ENCODE measurements at regions not wholly inside any gene's neighbourhood (a gene's known extent, or its start where the extent isn't known, plus 50 kb on each side); places are given as distances from the start of the nearest gene placed in this dataset.

DNA sequence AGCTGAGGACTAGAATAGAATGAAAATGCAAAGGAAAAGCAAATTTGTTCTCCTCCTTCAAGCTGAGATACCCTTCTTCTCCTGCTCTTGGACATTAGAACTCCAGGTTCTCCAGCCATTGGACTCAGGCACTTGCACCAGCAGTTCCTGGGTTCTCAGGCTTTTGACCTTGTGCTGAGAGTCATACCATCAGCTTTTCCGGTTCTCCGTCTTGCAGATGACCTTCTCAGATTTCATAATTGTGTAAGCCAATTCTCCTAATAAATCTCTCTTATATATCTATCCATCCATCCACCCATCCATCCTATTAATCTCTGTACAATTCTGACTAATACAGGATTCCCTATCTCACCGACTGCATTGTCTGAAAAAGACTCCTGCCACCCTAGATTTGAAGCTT is 108.3 kb downstream of the AHR start:
- intact Hi-C loops (cut with DNase I), result no loop called here
- no peak for TF ChIP-seq POLR2A (IDR thresholded peaks at IDR 0.05)
- no peak for TF ChIP-seq POLR2AphosphoS5 (IDR thresholded peaks at IDR 0.05; ENCODE audit: insufficient read depth in 1 of 2, low read depth in 1 of 2)
- TF ChIP-seq, protein P1, sequence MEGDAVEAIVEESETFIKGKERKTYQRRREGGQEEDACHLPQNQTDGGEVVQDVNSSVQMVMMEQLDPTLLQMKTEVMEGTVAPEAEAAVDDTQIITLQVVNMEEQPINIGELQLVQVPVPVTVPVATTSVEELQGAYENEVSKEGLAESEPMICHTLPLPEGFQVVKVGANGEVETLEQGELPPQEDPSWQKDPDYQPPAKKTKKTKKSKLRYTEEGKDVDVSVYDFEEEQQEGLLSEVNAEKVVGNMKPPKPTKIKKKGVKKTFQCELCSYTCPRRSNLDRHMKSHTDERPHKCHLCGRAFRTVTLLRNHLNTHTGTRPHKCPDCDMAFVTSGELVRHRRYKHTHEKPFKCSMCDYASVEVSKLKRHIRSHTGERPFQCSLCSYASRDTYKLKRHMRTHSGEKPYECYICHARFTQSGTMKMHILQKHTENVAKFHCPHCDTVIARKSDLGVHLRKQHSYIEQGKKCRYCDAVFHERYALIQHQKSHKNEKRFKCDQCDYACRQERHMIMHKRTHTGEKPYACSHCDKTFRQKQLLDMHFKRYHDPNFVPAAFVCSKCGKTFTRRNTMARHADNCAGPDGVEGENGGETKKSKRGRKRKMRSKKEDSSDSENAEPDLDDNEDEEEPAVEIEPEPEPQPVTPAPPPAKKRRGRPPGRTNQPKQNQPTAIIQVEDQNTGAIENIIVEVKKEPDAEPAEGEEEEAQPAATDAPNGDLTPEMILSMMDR (IDR thresholded peaks at IDR 0.05), result no peak
- H3K9me3 ChIP-seq, result no peaks in the 10 kb centered on the region
- H3K27ac ChIP-seq, result peak overlapping the region; percentile 58
- H3K4me3 ChIP-seq, result no peak overlapping the region
- peaks cover 30% of the 10 kb centered on the region for H3K4me1 ChIP-seq
- H3K36me3 ChIP-seq, result no peaks in the 10 kb centered on the region
- H3K27me3 ChIP-seq, result no peaks in the 10 kb centered on the region
- DNase-seq (ENCODE audit: extremely low spot score in 2 of 2), result no peak

DNA sequence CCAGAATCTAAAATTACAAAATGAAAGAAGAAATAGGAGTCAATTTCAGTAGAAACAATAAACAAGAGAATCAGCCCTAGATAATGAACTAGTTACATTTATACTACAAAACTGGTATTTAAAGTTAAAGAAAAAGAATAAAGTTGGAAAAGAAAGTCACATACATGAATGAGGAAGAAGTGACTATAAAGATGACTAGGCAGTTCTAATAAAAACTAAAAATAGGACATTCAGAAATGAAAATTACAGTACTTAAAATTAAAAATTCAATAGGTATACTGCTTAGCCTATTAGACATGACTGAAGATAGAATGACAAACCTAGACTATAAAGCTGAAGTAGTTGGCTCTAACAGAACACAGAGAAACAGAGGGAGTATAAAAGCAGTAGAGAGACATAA is 108.8 kb downstream of the AHR start:
- intact Hi-C loops (cut with DNase I), result no loop called here
- TF ChIP-seq, protein P1 (IDR thresholded peaks at IDR 0.05), result no peak
- TF ChIP-seq POLR2AphosphoS5 (IDR thresholded peaks at IDR 0.05; ENCODE audit: insufficient read depth in 1 of 2, low read depth in 1 of 2), result no peak
- no peak for TF ChIP-seq POLR2A (IDR thresholded peaks at IDR 0.05)
- no peaks in the 10 kb centered on the region for H3K9me3 ChIP-seq
- peak overlapping the region; percentile 58 for H3K27ac ChIP-seq
- no peak overlapping the region for H3K4me3 ChIP-seq
- no peaks in the 10 kb centered on the region for H3K27me3 ChIP-seq
- peaks cover 30% of the 10 kb centered on the region for H3K4me1 ChIP-seq
- H3K36me3 ChIP-seq, result no peaks in the 10 kb centered on the region
- DNase-seq (ENCODE audit: extremely low spot score in 2 of 2), result no peak

DNA sequence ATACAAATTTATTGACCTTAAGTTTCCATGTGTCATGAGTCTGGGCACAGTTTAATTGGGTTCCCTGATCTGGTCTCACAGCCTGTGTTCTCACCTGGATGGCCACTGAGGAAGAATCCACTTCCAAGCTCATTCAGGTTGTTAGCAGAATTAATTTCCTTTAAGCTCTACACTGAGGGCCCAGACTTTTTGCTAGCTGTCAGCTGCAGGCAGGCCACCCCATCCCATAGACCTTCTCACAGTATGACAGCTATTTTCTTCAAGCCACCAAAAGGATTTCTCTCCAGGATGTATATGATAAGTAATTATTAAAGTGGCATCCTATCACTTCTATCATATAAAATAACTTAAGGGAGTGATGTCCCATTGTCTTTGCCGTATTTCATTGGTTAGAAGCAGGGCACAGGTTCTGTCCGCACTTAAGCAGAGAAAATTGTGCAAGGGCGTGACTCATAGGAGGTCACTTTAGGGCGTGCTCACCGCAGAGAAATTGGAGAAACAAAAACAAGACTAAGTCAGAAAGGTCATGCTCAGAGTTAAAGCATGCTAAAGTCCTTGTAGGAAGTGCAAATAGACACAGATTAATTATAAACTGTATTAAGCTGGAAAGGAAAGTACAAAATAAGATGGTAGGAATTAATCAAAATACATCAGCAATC is 109.9 kb downstream of the AHR start:
- no peak for DNase-seq (ENCODE audit: extremely low spot score in 2 of 2)
- no peaks in the 10 kb centered on the region for H3K36me3 ChIP-seq
- intact Hi-C loops (cut with DNase I), result no loop called here
- H3K4me3 ChIP-seq, result no peak overlapping the region
- H3K27ac ChIP-seq, result peak overlapping the region; percentile 58
- peaks cover 30% of the 10 kb centered on the region for H3K4me1 ChIP-seq
- H3K9me3 ChIP-seq, result no peaks in the 10 kb centered on the region
- TF ChIP-seq POLR2A (IDR thresholded peaks at IDR 0.05) (no peak), POLR2AphosphoS5 (IDR thresholded peaks at IDR 0.05; ENCODE audit: insufficient read depth in 1 of 2, low read depth in 1 of 2) (peak in 1 of 2 donors; percentile 83)
- TF ChIP-seq, protein P1 (IDR thresholded peaks at IDR 0.05), result no peak
- H3K27me3 ChIP-seq, result no peaks in the 10 kb centered on the region

DNA sequence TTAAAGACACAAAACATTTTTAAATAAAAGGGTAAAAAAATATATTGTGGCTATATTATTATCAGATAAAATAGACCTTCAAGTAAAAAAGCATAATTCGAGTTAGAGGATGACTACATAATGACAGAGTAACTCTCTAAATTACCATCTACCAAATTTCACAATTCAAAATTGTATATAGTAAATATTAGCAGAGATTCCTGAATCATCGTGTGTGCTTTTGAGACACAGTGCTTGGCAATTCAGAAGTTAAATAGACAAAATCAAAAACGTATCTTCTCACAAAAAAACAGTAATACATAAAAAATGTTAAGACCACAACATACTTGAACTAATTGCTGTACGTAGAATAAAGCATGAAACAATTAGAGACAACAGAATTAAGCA is 110.4 kb downstream of the AHR start:
- DNase-seq (ENCODE audit: extremely low spot score in 2 of 2), result no peak
- peaks cover 30% of the 10 kb centered on the region for H3K4me1 ChIP-seq
- no peaks in the 10 kb centered on the region for H3K9me3 ChIP-seq
- intact Hi-C loops (cut with DNase I), result no loop called here
- no peaks in the 10 kb centered on the region for H3K27me3 ChIP-seq
- TF ChIP-seq POLR2A (IDR thresholded peaks at IDR 0.05) (no peak), POLR2AphosphoS5 (IDR thresholded peaks at IDR 0.05; ENCODE audit: insufficient read depth in 1 of 2, low read depth in 1 of 2) (no peak)
- TF ChIP-seq, protein P1 (IDR thresholded peaks at IDR 0.05), result no peak
- no peaks in the 10 kb centered on the region for H3K36me3 ChIP-seq
- H3K27ac ChIP-seq, result no peak overlapping the region
- no peak overlapping the region for H3K4me3 ChIP-seq

DNA sequence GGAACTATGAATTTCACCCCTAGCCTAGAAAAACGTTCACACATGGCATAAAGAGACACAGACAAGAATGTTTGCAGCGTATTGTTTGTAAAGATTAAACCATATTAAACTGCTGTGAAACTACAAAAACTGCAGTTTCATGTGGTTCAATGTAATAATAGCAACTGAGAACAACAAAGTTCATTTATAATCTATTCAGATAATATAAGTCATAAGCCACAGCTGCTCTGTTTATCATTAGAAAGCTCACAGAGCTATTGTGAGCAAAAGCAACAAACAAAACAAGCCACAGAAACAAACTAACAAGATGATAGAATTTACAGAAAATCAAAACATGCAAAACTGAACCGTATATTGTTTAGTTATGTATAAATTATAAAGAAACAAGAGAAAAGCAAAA is 113.5 kb downstream of the AHR start:
- TF ChIP-seq POLR2AphosphoS5 (IDR thresholded peaks at IDR 0.05; ENCODE audit: insufficient read depth in 1 of 2, low read depth in 1 of 2) (no peak), POLR2A (IDR thresholded peaks at IDR 0.05) (no peak)
- TF ChIP-seq, protein P1 (IDR thresholded peaks at IDR 0.05), result no peak
- H3K4me3 ChIP-seq, result no peak overlapping the region

More for the DNA sequence above, 113.5 kb downstream of the AHR start:
- intact Hi-C loops (cut with DNase I), result no loop called here
- Histone ChIP-seq H3K36me3 (no peaks in the 10 kb centered on the region), H3K27ac (no peak overlapping the region), H3K9me3 (no peaks in the 10 kb centered on the region), H3K27me3 (no peaks in the 10 kb centered on the region), H3K4me1 (peaks cover 19% of the 10 kb centered on the region)
- no peak for DNase-seq (ENCODE audit: extremely low spot score in 2 of 2)

All from vagina (tissue), 2 donors.